CD4-positive, alpha-beta T cell (primary cell): ENCODE measurements at regions not wholly inside any gene's neighbourhood (a gene's known extent, or its start where the extent isn't known, plus 50 kb on each side); places are given as distances from the start of the nearest gene placed in this dataset.

ENCODE experiments used
- ATAC-seq: fragments of 200-7000 bp; cut with Tn5 transposase; one replicate; pipeline ENCODE4 v1.10.0; 2022; ENCODE audit warnings: mild to moderate bottlenecking; ENCODE audit not compliant: poor library complexity
- CTCF ChIA-PET: fragments of 350-600 bp; sonication (Branson Sonifier 250); formaldehyde crosslinking; loops from one replicate; lab custom pipeline; 2021; ENCODE audit warnings: antibody characterized with exemption, inconsistent platforms; lab: Charles Lee
- POLR2A ChIA-PET: fragments of 350-600 bp; sonication (Branson Sonifier 250); formaldehyde crosslinking; loops from one replicate; lab custom pipeline; 2021; ENCODE audit warnings: antibody characterized with exemption, inconsistent platforms; lab: Charles Lee
- DNase-seq, 14 experiments: peaks; one replicate each; pipeline ENCODE4 v3.0.0-alpha.2; 2013 to 2020; ENCODE audit warnings: mixed read lengths in 2 of 14
- H3K27ac ChIP-seq, 2 donors: one replicate each; pipeline versions ENCODE4 v1.5.1 to v1.7.0; 2013; ENCODE audit warnings: low read length in 2 of 2, low read depth in 1 of 2, mild to moderate bottlenecking in 1 of 2
- H3K27me3 ChIP-seq, 2 experiments: 1 replicate in 1 of 2; 2 replicates in 1 of 2; pipeline versions ENCODE4 v1.6.1 to v1.7.0; 2013; ENCODE audit warnings: low read length in 2 of 2, control low read depth in 1 of 2, mild to moderate bottlenecking in 1 of 2, moderate library complexity in 1 of 2; ENCODE audit not compliant: insufficient read depth in 2 of 2, control insufficient read depth in 1 of 2
- H3K36me3 ChIP-seq: one replicate; pipeline ENCODE4 v1.6.1; 2013; ENCODE audit warnings: low read length, control low read depth; ENCODE audit not compliant: insufficient read depth
- H3K4me1 ChIP-seq: one replicate; pipeline ENCODE4 v1.6.1; 2013; ENCODE audit warnings: low read length, control low read depth; ENCODE audit not compliant: insufficient read depth
- H3K4me3 ChIP-seq: one replicate; pipeline ENCODE4 v1.5.1; 2013; ENCODE audit warnings: mild to moderate bottlenecking, low read length, moderate library complexity
- H3K9me3 ChIP-seq, 2 experiments: 1 replicate in 1 of 2; 2 replicates in 1 of 2; pipeline versions ENCODE4 v1.6.1 to v1.7.0; 2013; ENCODE audit warnings: low read length in 2 of 2, mild to moderate bottlenecking in 2 of 2, control low read depth in 1 of 2, moderate library complexity in 1 of 2; ENCODE audit not compliant: control insufficient read depth in 1 of 2, insufficient read depth in 1 of 2
- H3K27ac Mint-ChIP-seq: one replicate; pipeline ENCODE4 v1.8.0; 2020; ENCODE audit warnings: mixed read lengths
- H3K27me3 Mint-ChIP-seq: one replicate; pipeline ENCODE4 v1.8.0; 2021; ENCODE audit warnings: mixed read lengths
- H3K36me3 Mint-ChIP-seq: one replicate; pipeline ENCODE4 v1.8.0; 2021; ENCODE audit warnings: low read depth, mixed read lengths
- H3K4me1 Mint-ChIP-seq: one replicate; pipeline ENCODE4 v1.8.0; 2021; ENCODE audit warnings: low read depth, mixed read lengths
- H3K4me3 Mint-ChIP-seq: one replicate; pipeline ENCODE4 v1.8.0; 2020; ENCODE audit warnings: mild to moderate bottlenecking, mixed read lengths
- H3K9me3 Mint-ChIP-seq: one replicate; pipeline ENCODE4 v1.8.0; 2020; ENCODE audit warnings: mixed read lengths
- CTCF ChIP-seq: fragments of 200-600 bp; IDR thresholded peaks from one replicate; pipeline ENCODE4 v1.8.0; 2022; ENCODE audit warnings: antibody characterized with exemption, mild to moderate bottlenecking
- intact Hi-C, 2 experiments: fragments of 100-400 bp; cut with DNase I in 1 of 2; cut with micrococcal nuclease in 1 of 2; formaldehyde crosslinking; loops; one replicate each; pipeline versions ENCODE4 v1.15.1 to v1.9.0; 2023 to 2025; cut with DNase I, micrococcal nuclease

GRCh38 chr2:88844960-88845359 is 153.5 kb downstream of the RPIA start:
- DNase-seq (no peak), ATAC-seq (no peak)
- no peak for TF ChIP-seq CTCF
- H3K4me3 ChIP-seq: no peak overlapping the region
- H3K9me3 ChIP-seq: no peaks in the 10 kb centered on the region
- POLR2A ChIA-PET: no interaction called here
- H3K36me3 ChIP-seq: no peaks in the 10 kb centered on the region
- H3K27me3 Mint-ChIP-seq: peaks cover 19% of the 10 kb centered on the region
- no peaks in the 10 kb centered on the region for H3K4me1 ChIP-seq
- no peaks in the 10 kb centered on the region for H3K4me1 Mint-ChIP-seq
- CTCF ChIA-PET: no interaction called here
- H3K36me3 Mint-ChIP-seq: no peaks in the 10 kb centered on the region
- H3K27me3 ChIP-seq: no peaks in the 10 kb centered on the region
- H3K27ac ChIP-seq: no peak overlapping the region
- no peak overlapping the region for H3K27ac Mint-ChIP-seq
- intact Hi-C loops: no loop called here
- H3K4me3 Mint-ChIP-seq: no peak overlapping the region
- no peaks in the 10 kb centered on the region for H3K9me3 Mint-ChIP-seq

GRCh38 chr2:88845772-88846661 is 154.5 kb downstream of the RPIA start:
- no peak for ATAC-seq
- peak in 1 of 14 experiments; percentile 19 for DNase-seq
- no peak for TF ChIP-seq CTCF
- H3K4me1 ChIP-seq: no peaks in the 10 kb centered on the region
- no peak overlapping the region for H3K27ac Mint-ChIP-seq
- intact Hi-C loops: no loop called here
- H3K4me1 Mint-ChIP-seq: no peaks in the 10 kb centered on the region
- H3K9me3 Mint-ChIP-seq: no peaks in the 10 kb centered on the region
- peaks cover 19% of the 10 kb centered on the region for H3K27me3 Mint-ChIP-seq
- H3K4me3 Mint-ChIP-seq: no peak overlapping the region
- H3K9me3 ChIP-seq: no peaks in the 10 kb centered on the region
- H3K36me3 ChIP-seq: no peaks in the 10 kb centered on the region
- POLR2A ChIA-PET: no interaction called here
- no peaks in the 10 kb centered on the region for H3K27me3 ChIP-seq
- H3K4me3 ChIP-seq: no peak overlapping the region
- CTCF ChIA-PET: interaction anchor here (1.1 to 1.5 kb wide), 2 partner anchors 8 to 34 kb away, joined by 4 to 5 read pairs; no protein-coding TSS in a partner anchor
- no peak overlapping the region for H3K27ac ChIP-seq
- no peaks in the 10 kb centered on the region for H3K36me3 Mint-ChIP-seq

GRCh38 chr2:88852753-88853402 is 161.4 kb downstream of the RPIA start:
- H3K36me3 ChIP-seq: no peaks in the 10 kb centered on the region
- H3K4me3 Mint-ChIP-seq: no peak overlapping the region
- DNase-seq (no peak), ATAC-seq (no peak)
- no peak overlapping the region for H3K27ac ChIP-seq
- no peak overlapping the region for H3K27ac Mint-ChIP-seq
- no peaks in the 10 kb centered on the region for H3K9me3 ChIP-seq
- peaks cover 13% of the 10 kb centered on the region for H3K27me3 Mint-ChIP-seq
- no peak for TF ChIP-seq CTCF
- no peaks in the 10 kb centered on the region for H3K4me1 Mint-ChIP-seq
- CTCF ChIA-PET: interaction anchor here (1.6 kb wide), 1 partner anchor 28 kb away, joined by 4 read pairs; no protein-coding TSS in a partner anchor
- POLR2A ChIA-PET: no interaction called here
- no peaks in the 10 kb centered on the region for H3K9me3 Mint-ChIP-seq
- intact Hi-C loops: no loop called here
- no peak overlapping the region for H3K4me3 ChIP-seq
- peaks cover 0 to 4% of the 10 kb centered on the region in 2 experiments for H3K27me3 ChIP-seq
- no peaks in the 10 kb centered on the region for H3K4me1 ChIP-seq
- no peaks in the 10 kb centered on the region for H3K36me3 Mint-ChIP-seq
